ENCODE measurements at regions not wholly inside any gene's neighbourhood (a gene's known extent, or its start where the extent isn't known, plus 50 kb on each side); places are given as distances from the start of the nearest gene placed in this dataset.

DNA sequence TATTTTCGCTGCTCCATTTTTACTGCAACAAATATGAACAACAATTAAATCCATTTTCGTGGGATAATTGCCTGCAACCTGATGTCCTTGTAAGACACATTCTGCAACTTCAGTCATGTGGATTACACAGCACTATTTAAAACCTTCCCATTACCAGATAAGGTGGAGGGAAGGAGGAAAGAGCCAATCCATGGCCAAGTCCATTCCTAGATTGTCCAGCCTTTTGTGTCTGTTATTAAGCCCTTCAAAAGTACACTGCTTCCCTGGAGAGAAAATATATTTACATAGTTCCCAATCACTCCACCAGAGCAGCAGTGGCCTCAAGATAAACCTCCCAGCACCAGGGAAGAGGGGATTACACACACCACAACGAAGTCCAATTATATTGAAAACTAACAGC lies 347.9 kb downstream of the CDH26 start:
- Histone ChIP-seq H3K9me3 (ENCODE audit: control insufficient read depth, low read length) (no peaks in the 10 kb centered on the region), H3K27ac (ENCODE audit: low read depth, low read length) (no peak overlapping the region), H3K4me1 (ENCODE audit: control insufficient read depth, insufficient read depth, low read length) (peaks cover 6% of the 10 kb centered on the region), H3K27me3 (ENCODE audit: control insufficient read depth, insufficient read depth, low read length, poor library complexity, severe bottlenecking) (peaks cover 7% of the 10 kb centered on the region), H3K36me3 (ENCODE audit: control insufficient read depth, insufficient read depth, low read length) (no peaks in the 10 kb centered on the region), H3K9ac (ENCODE audit: extremely low read depth, low read length, poor library complexity, severe bottlenecking) (no peak overlapping the region), H3K4me3 (ENCODE audit: low read length) (no peak overlapping the region)
- Mint-ChIP-seq H3K27me3 (ENCODE audit: insufficient read depth) (peaks cover 15% of the 10 kb centered on the region), H3K4me3 (no peak overlapping the region), H3K9me3 (no peaks in the 10 kb centered on the region), H3K4me1 (peaks cover 11% of the 10 kb centered on the region), H3K36me3 (ENCODE audit: low read depth) (no peaks in the 10 kb centered on the region), H3K27ac (no peak overlapping the region)
- TF ChIP-seq, protein P1, sequence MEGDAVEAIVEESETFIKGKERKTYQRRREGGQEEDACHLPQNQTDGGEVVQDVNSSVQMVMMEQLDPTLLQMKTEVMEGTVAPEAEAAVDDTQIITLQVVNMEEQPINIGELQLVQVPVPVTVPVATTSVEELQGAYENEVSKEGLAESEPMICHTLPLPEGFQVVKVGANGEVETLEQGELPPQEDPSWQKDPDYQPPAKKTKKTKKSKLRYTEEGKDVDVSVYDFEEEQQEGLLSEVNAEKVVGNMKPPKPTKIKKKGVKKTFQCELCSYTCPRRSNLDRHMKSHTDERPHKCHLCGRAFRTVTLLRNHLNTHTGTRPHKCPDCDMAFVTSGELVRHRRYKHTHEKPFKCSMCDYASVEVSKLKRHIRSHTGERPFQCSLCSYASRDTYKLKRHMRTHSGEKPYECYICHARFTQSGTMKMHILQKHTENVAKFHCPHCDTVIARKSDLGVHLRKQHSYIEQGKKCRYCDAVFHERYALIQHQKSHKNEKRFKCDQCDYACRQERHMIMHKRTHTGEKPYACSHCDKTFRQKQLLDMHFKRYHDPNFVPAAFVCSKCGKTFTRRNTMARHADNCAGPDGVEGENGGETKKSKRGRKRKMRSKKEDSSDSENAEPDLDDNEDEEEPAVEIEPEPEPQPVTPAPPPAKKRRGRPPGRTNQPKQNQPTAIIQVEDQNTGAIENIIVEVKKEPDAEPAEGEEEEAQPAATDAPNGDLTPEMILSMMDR (conservative IDR thresholded peaks at IDR 0.05), result no peak
- 82 to 83% methylated on average over 1 to 3 of the region's 3 CpGs for WGBS, 2 experiments (ENCODE audit: insufficient coverage in 1 of 2, insufficient read length in 1 of 2)
- no peak for DNase-seq

DNA sequence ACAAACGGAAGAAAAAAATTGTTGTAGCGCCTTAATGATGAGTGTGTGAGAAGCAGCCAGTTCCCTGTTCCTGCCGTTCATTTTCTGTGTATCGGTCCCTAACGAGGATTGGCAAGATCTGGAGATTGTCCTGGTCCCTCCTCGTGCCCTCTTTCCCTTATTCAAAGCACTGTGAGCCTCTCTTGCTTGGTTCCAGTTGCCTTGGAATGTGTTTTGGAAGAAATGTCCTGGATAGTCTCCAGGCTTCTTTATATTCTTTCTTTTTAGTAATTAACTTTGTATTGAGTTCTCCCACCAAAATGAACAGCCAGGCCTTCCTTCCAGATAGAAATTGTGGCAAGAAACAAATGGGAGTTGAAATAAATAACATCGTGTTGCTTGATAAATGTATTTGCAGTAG lies 348.3 kb downstream of the CDH26 start:
- H3K4me3 Mint-ChIP-seq, result no peak overlapping the region
- no peaks in the 10 kb centered on the region for H3K9me3 Mint-ChIP-seq
- peaks cover 6% of the 10 kb centered on the region for H3K4me1 ChIP-seq (ENCODE audit: control insufficient read depth, insufficient read depth, low read length)
- H3K36me3 ChIP-seq (ENCODE audit: control insufficient read depth, insufficient read depth, low read length), result no peaks in the 10 kb centered on the region
- no peak overlapping the region for H3K27ac ChIP-seq (ENCODE audit: low read depth, low read length)
- TF ChIP-seq, protein P1 (conservative IDR thresholded peaks at IDR 0.05), result no peak
- no peaks in the 10 kb centered on the region for H3K36me3 Mint-ChIP-seq (ENCODE audit: low read depth)
- no peak overlapping the region for H3K27ac Mint-ChIP-seq
- H3K9ac ChIP-seq (ENCODE audit: extremely low read depth, low read length, poor library complexity, severe bottlenecking), result no peak overlapping the region
- H3K4me3 ChIP-seq (ENCODE audit: low read length), result no peak overlapping the region
- WGBS, 2 experiments (ENCODE audit: insufficient coverage in 1 of 2, insufficient read length in 1 of 2), result 92 to 100% methylated on average over 2 to 7 of the region's 7 CpGs
- peaks cover 15% of the 10 kb centered on the region for H3K27me3 Mint-ChIP-seq (ENCODE audit: insufficient read depth)
- peaks cover 11% of the 10 kb centered on the region for H3K4me1 Mint-ChIP-seq
- peaks cover 7% of the 10 kb centered on the region for H3K27me3 ChIP-seq (ENCODE audit: control insufficient read depth, insufficient read depth, low read length, poor library complexity, severe bottlenecking)
- H3K9me3 ChIP-seq (ENCODE audit: control insufficient read depth, low read length), result no peaks in the 10 kb centered on the region
- no peak for DNase-seq

DNA sequence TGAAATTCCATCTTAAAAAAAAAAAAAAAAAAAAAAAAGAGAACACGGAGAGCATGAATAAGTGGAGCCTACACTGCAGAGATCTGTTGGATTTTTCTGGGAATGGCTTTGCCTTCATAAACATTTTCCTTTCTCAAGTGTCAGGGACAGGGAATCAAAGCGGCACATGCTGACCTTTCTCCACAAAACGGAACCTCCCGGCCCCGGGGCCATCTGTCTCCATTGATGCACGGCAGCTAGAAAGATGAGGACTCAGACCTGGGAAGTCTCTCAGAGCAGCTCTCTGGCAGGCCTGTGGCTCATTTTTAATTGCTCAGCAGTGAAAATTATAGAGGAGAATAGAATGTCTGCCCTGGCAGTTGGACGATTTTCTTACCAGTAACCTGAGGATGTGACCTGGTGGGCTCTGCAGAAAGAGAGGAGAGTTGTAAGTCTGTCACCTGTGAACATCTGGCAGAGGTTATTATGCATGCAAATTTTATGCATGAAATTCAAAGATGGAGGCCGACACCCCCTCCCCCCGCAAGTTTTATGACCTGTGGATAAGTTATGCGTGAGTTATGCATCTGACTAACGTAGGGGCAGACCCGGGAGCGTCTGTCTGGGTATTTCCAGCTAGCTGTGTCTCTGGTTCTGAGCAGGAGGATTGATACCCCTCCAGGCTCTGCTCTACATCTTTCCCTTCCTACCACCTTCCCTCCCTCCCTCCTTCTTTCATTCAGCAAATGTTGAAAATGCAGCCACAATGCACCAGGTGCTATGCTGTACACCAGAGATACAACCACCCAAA lies 352.5 kb downstream of the CDH26 start:
- peaks cover 28% of the 10 kb centered on the region for H3K27me3 Mint-ChIP-seq (ENCODE audit: insufficient read depth)
- Histone ChIP-seq H3K9me3 (ENCODE audit: control insufficient read depth, low read length) (no peaks in the 10 kb centered on the region), H3K9ac (ENCODE audit: extremely low read depth, low read length, poor library complexity, severe bottlenecking) (no peak overlapping the region), H3K36me3 (ENCODE audit: control insufficient read depth, insufficient read depth, low read length) (no peaks in the 10 kb centered on the region), H3K27me3 (ENCODE audit: control insufficient read depth, insufficient read depth, low read length, poor library complexity, severe bottlenecking) (peaks cover 7% of the 10 kb centered on the region), H3K4me1 (ENCODE audit: control insufficient read depth, insufficient read depth, low read length) (peaks cover 6% of the 10 kb centered on the region), H3K4me3 (ENCODE audit: low read length) (no peak overlapping the region), H3K27ac (ENCODE audit: low read depth, low read length) (no peak overlapping the region)
- H3K36me3 Mint-ChIP-seq (ENCODE audit: low read depth), result no peaks in the 10 kb centered on the region
- 90% methylated on average over 13 of the region's 13 CpGs for WGBS, 2 experiments (ENCODE audit: insufficient coverage in 1 of 2, insufficient read length in 1 of 2)
- peaks cover 9% of the 10 kb centered on the region for H3K4me1 Mint-ChIP-seq
- peaks cover 1% of the 10 kb centered on the region for H3K9me3 Mint-ChIP-seq
- no peak for DNase-seq
- no peak overlapping the region for H3K4me3 Mint-ChIP-seq
- TF ChIP-seq, protein P1 (conservative IDR thresholded peaks at IDR 0.05), result no peak
- no peak overlapping the region for H3K27ac Mint-ChIP-seq

Measured in endodermal cell (in vitro differentiated cells).